Smooth muscle cell (in vitro differentiated cells): ENCODE measurements at regions not wholly inside any gene's neighbourhood (a gene's known extent, or its start where the extent isn't known, plus 50 kb on each side); places are given as distances from the start of the nearest gene placed in this dataset.

Experiments used
- DNase-seq: peaks from one replicate; lab custom pipeline; 2025; ENCODE audit not compliant: unreplicated experiment; lab: John Stamatoyannopoulos, UW
- H2AFZ ChIP-seq: fragments of 200-600 bp; sonication (generic); 2 replicates; pipeline ENCODE4 v1.6.0; 2016; ENCODE audit warnings: antibody characterized with exemption, low read depth, mild to moderate bottlenecking
- H3F3A ChIP-seq: fragments of 200-600 bp; sonication (generic); 2 replicates; pipeline ENCODE4 v1.6.0; 2017; ENCODE audit warnings: antibody characterized with exemption, low read depth
- H3K27ac ChIP-seq: fragments of 200-600 bp; sonication (generic); 2 replicates; pipeline ENCODE4 v1.5.1; 2016; ENCODE audit warnings: low read depth, mild to moderate bottlenecking
- H3K27me3 ChIP-seq: fragments of 200-600 bp; sonication (generic); 2 replicates; pipeline ENCODE4 v1.6.1; 2016; ENCODE audit warnings: low read depth, mild to moderate bottlenecking
- H3K36me3 ChIP-seq: fragments of 200-600 bp; sonication (generic); 2 replicates; pipeline ENCODE4 v1.5.1; 2016; ENCODE audit warnings: low read depth
- H3K4me1 ChIP-seq: fragments of 200-600 bp; sonication (generic); 2 replicates; pipeline ENCODE4 v1.5.1; 2016; ENCODE audit warnings: low read depth
- H3K4me2 ChIP-seq: fragments of 200-600 bp; sonication (generic); 2 replicates; pipeline ENCODE4 v1.6.0; 2016; ENCODE audit warnings: mild to moderate bottlenecking
- H3K4me3 ChIP-seq: fragments of 200-600 bp; sonication (generic); 2 replicates; pipeline ENCODE4 v1.5.1; 2016; ENCODE audit warnings: mild to moderate bottlenecking
- H3K79me2 ChIP-seq: fragments of 200-600 bp; sonication (generic); 2 replicates; pipeline ENCODE4 v1.6.0; 2016; ENCODE audit warnings: low read depth, mild to moderate bottlenecking
- H3K9ac ChIP-seq: fragments of 200-600 bp; sonication (generic); 2 replicates; pipeline ENCODE4 v1.6.0; 2016; ENCODE audit warnings: low read depth
- H3K9me3 ChIP-seq: fragments of 200-600 bp; sonication (generic); replicated peaks from 2 replicates; pipeline ENCODE4 v1.5.1; 2016; ENCODE audit warnings: low read depth
- H4K20me1 ChIP-seq: fragments of 200-600 bp; sonication (generic); 2 replicates; pipeline ENCODE4 v1.6.0; 2016; ENCODE audit warnings: low read depth
- WGBS: methylation state at CpG from one replicate; pipeline ENCODE4 v1.1.7; 2016; ENCODE audit warnings: low lambda C conversion rate; 5-methylcytosine and 5-hydroxymethylcytosine counted together
- TF ChIP-seq, protein P1 (sequence below): fragments of 200-600 bp; sonication (generic); IDR thresholded peaks from 2 replicates; pipeline ENCODE4 v1.5.1; 2017; ENCODE audit warnings: borderline replicate concordance, mild to moderate bottlenecking, antibody characterized with exemption; ENCODE audit not compliant: insufficient read depth, poor library complexity, severe bottlenecking

DNA sequence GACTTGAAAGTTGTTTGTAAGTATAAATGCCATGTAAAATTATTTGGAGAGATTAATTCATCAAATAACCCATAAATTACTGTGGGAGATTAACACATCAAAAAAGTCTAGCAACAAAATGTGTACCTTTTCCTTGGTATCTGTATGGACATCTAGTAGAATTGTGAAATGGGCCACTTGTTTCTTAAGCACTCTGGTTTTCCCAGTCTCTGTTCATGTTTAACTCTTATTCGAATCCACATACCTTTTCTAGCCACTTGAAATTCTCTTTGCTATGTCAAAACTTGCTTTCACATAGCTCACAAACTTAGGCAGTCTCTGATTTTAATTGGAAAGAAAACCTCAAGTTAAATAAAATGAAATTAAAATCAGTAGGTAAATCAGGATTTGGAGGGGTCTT, 470.6 kb downstream of the LMO7 start:
- no peak overlapping the region for H2AFZ ChIP-seq
- 0% methylated on average over 1 of the region's 1 CpG for WGBS
- TF ChIP-seq, protein P1, sequence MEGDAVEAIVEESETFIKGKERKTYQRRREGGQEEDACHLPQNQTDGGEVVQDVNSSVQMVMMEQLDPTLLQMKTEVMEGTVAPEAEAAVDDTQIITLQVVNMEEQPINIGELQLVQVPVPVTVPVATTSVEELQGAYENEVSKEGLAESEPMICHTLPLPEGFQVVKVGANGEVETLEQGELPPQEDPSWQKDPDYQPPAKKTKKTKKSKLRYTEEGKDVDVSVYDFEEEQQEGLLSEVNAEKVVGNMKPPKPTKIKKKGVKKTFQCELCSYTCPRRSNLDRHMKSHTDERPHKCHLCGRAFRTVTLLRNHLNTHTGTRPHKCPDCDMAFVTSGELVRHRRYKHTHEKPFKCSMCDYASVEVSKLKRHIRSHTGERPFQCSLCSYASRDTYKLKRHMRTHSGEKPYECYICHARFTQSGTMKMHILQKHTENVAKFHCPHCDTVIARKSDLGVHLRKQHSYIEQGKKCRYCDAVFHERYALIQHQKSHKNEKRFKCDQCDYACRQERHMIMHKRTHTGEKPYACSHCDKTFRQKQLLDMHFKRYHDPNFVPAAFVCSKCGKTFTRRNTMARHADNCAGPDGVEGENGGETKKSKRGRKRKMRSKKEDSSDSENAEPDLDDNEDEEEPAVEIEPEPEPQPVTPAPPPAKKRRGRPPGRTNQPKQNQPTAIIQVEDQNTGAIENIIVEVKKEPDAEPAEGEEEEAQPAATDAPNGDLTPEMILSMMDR: no peak

DNA sequence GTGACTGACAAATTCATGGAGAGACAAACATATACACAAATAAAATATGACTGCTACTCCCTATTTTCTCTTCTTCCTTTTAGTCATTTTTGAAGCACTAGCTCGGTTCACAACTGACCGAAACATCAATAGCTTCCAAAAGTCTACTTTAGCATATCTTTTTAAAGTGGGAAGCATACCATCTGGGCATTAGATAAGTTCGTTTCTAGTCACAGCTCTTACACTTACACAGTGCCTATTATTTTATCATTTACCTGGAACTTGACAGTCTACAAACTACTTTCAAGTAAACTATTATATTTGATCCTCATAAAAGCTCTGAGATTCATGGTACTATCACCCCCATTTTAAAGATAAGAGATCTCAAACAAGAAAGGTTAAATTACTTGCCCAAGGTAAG, 458.5 kb downstream of the LMO7 start:
- Histone ChIP-seq H3K9me3 (no peaks in the 10 kb centered on the region), H3F3A (no peaks in the 10 kb centered on the region), H3K27ac (no peak overlapping the region), H3K4me3 (no peak overlapping the region), H3K79me2 (no peaks in the 10 kb centered on the region), H3K9ac (no peak overlapping the region), H3K27me3 (no peaks in the 10 kb centered on the region), H3K36me3 (no peaks in the 10 kb centered on the region), H2AFZ (no peak overlapping the region), H3K4me1 (no peaks in the 10 kb centered on the region), H3K4me2 (no peak overlapping the region), H4K20me1 (no peaks in the 10 kb centered on the region)
- TF ChIP-seq, protein P1: no peak
- DNase-seq: no peak
- 89% methylated on average over 3 of the region's 3 CpGs for WGBS

More for the DNA sequence above, 470.6 kb downstream of the LMO7 start:
- Histone ChIP-seq H3F3A (no peaks in the 10 kb centered on the region), H3K4me2 (no peak overlapping the region), H3K9me3 (no peaks in the 10 kb centered on the region), H4K20me1 (no peaks in the 10 kb centered on the region), H3K36me3 (no peaks in the 10 kb centered on the region), H3K27me3 (no peaks in the 10 kb centered on the region), H3K27ac (no peak overlapping the region), H3K79me2 (no peaks in the 10 kb centered on the region), H3K9ac (no peak overlapping the region), H3K4me1 (no peaks in the 10 kb centered on the region), H3K4me3 (no peak overlapping the region)
- no peak for DNase-seq

DNA sequence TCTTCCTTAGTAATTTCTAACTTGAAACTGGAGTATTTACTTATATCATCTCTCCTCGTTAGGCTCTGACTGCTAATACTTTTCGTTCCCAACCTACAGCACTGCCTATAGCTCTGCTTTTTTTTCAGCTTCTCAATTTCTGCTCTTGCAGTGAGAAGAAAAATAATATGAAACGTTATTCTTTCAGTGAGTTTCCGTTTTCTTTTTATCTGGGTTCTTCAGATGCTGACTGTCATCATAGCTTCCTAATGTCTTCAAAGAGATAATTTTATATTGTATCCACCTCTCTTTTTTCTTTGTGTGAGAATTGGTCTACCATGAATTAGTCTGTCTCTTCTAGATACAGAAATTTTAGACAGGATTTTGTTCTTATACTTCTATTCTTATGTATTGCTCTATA, 454.9 kb downstream of the LMO7 start:
- Histone ChIP-seq H3K9me3 (no peaks in the 10 kb centered on the region), H3K4me1 (no peaks in the 10 kb centered on the region), H4K20me1 (no peaks in the 10 kb centered on the region), H3K27ac (no peak overlapping the region), H3K79me2 (no peaks in the 10 kb centered on the region), H3K4me3 (no peak overlapping the region), H3K4me2 (no peak overlapping the region), H3K27me3 (no peaks in the 10 kb centered on the region), H3K9ac (no peak overlapping the region), H3F3A (no peaks in the 10 kb centered on the region), H3K36me3 (no peaks in the 10 kb centered on the region), H2AFZ (no peak overlapping the region)
- WGBS: 61% methylated on average over 4 of the region's 4 CpGs
- DNase-seq: no peak
- TF ChIP-seq, protein P1: no peak

DNA sequence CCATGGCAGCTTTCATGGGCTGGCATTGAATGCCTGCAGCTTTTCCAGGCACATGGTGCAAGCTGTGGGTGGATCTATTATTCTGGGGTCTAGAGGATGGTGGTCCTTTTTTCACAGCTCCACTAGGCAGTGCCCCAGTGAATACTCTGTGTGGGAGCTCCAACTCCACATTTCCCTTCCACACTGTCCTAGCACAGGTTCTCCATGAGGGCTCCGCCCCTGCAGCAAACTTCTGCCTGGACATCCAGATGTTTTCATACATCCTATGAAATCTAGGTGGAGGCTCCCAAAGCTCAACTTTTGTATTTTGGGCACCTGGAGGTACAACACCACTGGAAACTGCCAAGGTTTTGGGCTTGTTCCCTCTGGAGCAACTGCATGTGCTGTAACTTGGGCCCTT, 450.6 kb downstream of the LMO7 start:
- no peaks in the 10 kb centered on the region for H3K27me3 ChIP-seq
- no peaks in the 10 kb centered on the region for H3K79me2 ChIP-seq
- no peaks in the 10 kb centered on the region for H3K4me1 ChIP-seq
- WGBS: 93% methylated on average over 1 of the region's 1 CpG
- H3F3A ChIP-seq: no peaks in the 10 kb centered on the region
- no peaks in the 10 kb centered on the region for H4K20me1 ChIP-seq
- no peak overlapping the region for H3K4me3 ChIP-seq
- H2AFZ ChIP-seq: no peak overlapping the region
- no peak for DNase-seq
- H3K9me3 ChIP-seq: no peaks in the 10 kb centered on the region
- H3K9ac ChIP-seq: no peak overlapping the region
- H3K27ac ChIP-seq: no peak overlapping the region
- TF ChIP-seq, protein P1: no peak
- H3K36me3 ChIP-seq: no peaks in the 10 kb centered on the region
- H3K4me2 ChIP-seq: no peak overlapping the region
